GM13977 (cell line): ENCODE measurements at regions not wholly inside any gene's neighbourhood (a gene's known extent, or its start where the extent isn't known, plus 50 kb on each side); places are given as distances from the start of the nearest gene placed in this dataset.

Experiments
- DNase-seq: peaks from one replicate; pipeline ENCODE4 v3.0.0; 2012; ENCODE audit warnings: low spot score
- in situ Hi-C: fragments of 300-500 bp; cut with MboI; formaldehyde crosslinking; loops from one replicate; pipeline ENCODE4 v1.12.0; 2022; ENCODE audit warnings: low sequenced_read_pairs, low pct_unique_long_range_greater_than_20kb, mixed read lengths, inconsistent platforms; ENCODE audit not compliant: unreplicated experiment
- TF ChIP-seq, protein P1 (sequence below): IDR thresholded peaks from 2 replicates; pipeline ENCODE4 v1.5.1; 2012; ENCODE audit warnings: mild to moderate bottlenecking, control low read depth; ENCODE audit not compliant: insufficient read depth; ENCODE audit errors: extremely low read depth, missing control alignments

- in situ Hi-C loops: no loop called here
- TF ChIP-seq, protein P1, sequence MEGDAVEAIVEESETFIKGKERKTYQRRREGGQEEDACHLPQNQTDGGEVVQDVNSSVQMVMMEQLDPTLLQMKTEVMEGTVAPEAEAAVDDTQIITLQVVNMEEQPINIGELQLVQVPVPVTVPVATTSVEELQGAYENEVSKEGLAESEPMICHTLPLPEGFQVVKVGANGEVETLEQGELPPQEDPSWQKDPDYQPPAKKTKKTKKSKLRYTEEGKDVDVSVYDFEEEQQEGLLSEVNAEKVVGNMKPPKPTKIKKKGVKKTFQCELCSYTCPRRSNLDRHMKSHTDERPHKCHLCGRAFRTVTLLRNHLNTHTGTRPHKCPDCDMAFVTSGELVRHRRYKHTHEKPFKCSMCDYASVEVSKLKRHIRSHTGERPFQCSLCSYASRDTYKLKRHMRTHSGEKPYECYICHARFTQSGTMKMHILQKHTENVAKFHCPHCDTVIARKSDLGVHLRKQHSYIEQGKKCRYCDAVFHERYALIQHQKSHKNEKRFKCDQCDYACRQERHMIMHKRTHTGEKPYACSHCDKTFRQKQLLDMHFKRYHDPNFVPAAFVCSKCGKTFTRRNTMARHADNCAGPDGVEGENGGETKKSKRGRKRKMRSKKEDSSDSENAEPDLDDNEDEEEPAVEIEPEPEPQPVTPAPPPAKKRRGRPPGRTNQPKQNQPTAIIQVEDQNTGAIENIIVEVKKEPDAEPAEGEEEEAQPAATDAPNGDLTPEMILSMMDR: no peak
- DNase-seq: no peak
Measured at GRCh38 chrX:75673468-75673867, 111.6 kb downstream of the MAGEE2 start.

- no peak for DNase-seq
- in situ Hi-C loops: no loop called here
- TF ChIP-seq, protein P1: no peak
Measured at GRCh38 chrX:75655627-75656026, 129.4 kb downstream of the MAGEE2 start.

DNA sequence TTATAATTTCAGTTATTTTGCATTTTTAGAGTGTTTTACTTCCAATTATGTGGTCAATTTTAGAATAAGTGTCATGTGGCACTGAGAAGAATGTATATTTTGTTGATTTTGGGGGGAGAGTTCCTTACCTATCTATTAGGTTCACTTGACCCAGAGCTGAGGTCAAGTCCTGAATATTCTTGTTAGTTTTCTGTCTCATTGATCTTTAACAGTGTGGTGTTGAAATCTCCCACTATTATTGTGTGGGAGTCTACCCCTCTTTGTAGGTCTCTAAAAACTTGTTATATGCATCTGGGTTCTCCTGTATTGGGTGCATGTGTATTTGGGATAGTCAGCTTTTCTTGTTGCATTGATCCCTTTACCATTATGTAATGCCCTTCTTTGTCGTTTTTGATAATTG, 127.0 kb upstream of the ZDHHC15 start:
- TF ChIP-seq, protein P1: no peak

DNA sequence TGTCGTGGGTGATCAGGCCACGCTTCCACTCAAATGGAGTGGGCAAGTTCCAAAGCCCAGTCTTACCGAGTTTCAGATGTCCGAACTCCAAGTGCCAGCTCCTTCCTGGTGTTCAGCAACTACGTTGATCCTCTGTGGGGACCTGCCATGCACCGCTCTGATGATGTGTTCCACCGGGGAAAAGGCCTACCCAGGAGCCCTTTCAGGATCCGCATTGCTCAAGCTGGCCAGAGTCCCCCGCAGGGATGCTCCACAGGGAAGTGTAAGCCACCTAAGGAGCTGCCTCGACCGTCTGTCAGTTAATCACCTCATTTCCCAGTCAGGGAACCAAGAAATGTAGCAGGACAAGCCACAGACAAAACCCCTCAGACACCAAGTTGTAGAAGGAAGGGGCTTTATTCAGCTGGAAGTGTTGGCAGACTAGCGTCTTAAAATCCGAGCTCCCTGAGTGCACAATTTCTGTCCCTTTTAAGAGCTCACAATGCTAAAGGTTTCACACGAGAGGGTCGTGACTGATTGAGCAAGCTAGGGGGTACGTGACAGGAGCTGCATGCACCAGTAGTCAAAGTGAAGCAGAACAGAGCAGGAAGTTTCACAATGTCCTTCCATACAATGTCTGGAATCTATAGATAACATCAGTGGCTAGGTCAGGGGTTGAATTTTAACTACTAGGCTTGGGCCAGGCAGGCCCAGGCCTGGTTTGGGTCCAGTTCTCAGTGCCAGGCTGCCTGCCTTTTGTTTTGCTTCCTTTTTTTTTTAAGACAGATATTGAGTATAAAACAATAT, 126.2 kb upstream of the ZDHHC15 start:
- in situ Hi-C loops: no loop called here
- TF ChIP-seq, protein P1: no peak
- DNase-seq: no peak

More for the DNA sequence above, 127.0 kb upstream of the ZDHHC15 start:
- no peak for DNase-seq
- in situ Hi-C loops: no loop called here

GRCh38 chrX:75642811-75643361, 120.0 kb upstream of the ZDHHC15 start:
- in situ Hi-C loops: no loop called here
- no peak for DNase-seq
- TF ChIP-seq, protein P1: no peak

DNA sequence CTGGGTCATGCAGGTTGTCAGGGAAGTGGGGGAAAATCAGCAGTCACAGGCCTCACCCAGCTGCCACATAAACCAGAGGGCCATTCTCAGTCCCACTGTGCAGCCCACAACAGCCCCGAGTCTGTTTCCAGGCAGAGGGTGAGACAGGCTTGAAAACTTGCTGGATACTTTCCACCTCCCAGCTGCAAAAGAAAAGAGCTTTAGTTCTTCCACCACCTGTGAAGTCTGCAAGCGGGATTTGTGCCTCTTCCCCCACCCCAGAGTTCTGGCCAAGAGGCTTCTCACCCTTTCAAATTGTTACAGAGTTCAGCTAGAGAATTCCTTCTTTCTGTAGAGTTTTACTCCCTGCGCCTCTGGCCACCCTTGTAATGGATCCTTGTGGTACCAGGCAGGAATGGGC, 115.5 kb upstream of the ZDHHC15 start:
- in situ Hi-C loops: no loop called here
- no peak for DNase-seq
- TF ChIP-seq, protein P1: no peak

DNA sequence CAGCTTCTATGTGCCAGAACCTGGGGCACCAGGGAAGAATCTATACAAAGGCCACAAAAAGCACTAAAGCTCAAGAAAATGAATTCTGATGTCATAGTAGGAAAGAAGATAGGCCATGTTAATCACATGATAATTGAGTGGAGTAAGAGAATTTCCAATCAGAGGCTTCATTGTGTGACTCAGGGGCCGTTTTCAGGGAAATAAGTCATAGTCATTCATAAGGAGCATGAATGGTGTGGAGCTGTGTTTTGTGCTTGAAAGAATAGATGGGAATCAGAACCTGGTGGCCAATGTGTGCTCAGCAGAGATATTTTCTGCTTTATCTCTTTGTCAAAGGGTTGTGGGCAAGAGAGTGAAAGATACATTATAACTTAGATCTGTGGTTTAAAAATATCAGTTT, 102.4 kb upstream of the ZDHHC15 start:
- TF ChIP-seq, protein P1: no peak
- no peak for DNase-seq
- in situ Hi-C loops: no loop called here
